ENCODE measurements at regions not wholly inside any gene's neighbourhood (a gene's known extent, or its start where the extent isn't known, plus 50 kb on each side); places are given as distances from the start of the nearest gene placed in this dataset.

- TF ChIP-seq MAX (IDR thresholded peaks at IDR 0.05; ENCODE audit: low read depth, low read length) = no peak
- TF ChIP-seq CTCF (IDR thresholded peaks at IDR 0.05; ENCODE audit: low read depth, low read length) = no peak
- no peak for TF ChIP-seq POLR2A (IDR thresholded peaks at IDR 0.05; ENCODE audit: extremely low read depth, insufficient read length)
- no peak for TF ChIP-seq MYC (IDR thresholded peaks at IDR 0.05; ENCODE audit: low read depth, low read length)
Observed at GRCh38 chr12:17137396-17137795, 531.4 kb upstream of the LMO3 start.

Measured in NB4 (cell line).